ENCODE measurements at regions not wholly inside any gene's neighbourhood (a gene's known extent, or its start where the extent isn't known, plus 50 kb on each side); places are given as distances from the start of the nearest gene placed in this dataset.
"Not testable (repeated sequence)": the region's sequence is repeated elsewhere in the genome, so short reads cannot be mapped to it uniquely, and the experiment has no call there.

DNA sequence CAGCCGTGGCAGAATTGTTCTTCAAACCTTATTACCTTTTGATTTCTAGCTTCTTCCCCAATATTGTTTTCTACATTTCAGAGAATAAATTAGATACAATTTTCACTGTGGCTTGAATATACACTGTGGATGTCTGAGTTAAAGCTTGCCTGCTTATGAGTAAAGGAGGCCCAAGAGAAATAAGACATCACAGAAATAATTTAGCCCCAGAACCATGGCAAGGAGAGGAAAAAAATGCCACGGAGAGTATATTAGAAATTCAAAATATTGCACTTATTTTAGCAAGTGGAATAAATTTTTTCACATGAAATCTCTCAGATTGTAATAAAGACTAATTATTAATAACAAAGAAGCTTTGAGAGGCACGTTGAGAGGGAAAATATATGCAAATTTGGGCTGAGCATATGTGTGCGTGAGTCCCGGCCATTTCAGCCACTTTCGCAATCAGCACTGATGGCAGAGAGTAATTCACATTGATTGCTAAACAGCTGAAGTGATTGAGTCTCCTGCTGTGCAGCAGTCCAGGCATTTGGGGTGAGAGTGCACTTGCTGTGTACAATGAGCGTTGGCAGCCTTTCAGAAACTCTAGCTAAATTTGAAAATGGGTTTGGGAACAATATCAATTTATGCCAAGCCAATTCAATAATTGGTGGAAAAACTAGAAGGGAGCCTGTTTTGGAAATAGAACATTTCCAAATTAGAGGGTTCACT lies 596.0 kb downstream of the EPM2A start:
- Mint-ChIP-seq H3K27ac (no peak overlapping the region), H3K4me3 (no peak overlapping the region), H3K27me3 (no peaks in the 10 kb centered on the region), H3K4me1 (no peaks in the 10 kb centered on the region), H3K9me3 (no peaks in the 10 kb centered on the region), H3K36me3 (no peaks in the 10 kb centered on the region)
- ATAC-seq, result no peak

DNA sequence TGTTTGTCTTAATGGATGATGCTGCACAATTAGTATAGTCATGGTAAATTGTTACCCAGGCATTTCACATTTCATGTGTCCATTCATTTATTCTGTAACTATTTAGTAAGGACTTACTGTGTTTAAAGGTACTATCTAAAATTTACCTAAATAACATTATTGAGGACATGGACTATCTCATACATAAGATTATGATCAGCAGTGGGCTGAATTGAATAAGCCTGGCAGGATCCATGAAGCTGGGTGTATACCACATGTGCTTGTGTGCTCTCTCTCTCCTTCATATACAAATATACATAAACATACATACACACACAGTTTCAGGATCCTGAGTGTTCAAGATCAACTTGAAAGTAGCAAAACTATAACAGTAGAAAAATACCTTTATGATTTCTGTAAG lies 595.4 kb downstream of the EPM2A start:
- Mint-ChIP-seq H3K27ac (no peak overlapping the region), H3K4me3 (no peak overlapping the region), H3K27me3 (no peaks in the 10 kb centered on the region), H3K9me3 (no peaks in the 10 kb centered on the region), H3K36me3 (no peaks in the 10 kb centered on the region), H3K4me1 (no peaks in the 10 kb centered on the region)
- no peak for ATAC-seq

DNA sequence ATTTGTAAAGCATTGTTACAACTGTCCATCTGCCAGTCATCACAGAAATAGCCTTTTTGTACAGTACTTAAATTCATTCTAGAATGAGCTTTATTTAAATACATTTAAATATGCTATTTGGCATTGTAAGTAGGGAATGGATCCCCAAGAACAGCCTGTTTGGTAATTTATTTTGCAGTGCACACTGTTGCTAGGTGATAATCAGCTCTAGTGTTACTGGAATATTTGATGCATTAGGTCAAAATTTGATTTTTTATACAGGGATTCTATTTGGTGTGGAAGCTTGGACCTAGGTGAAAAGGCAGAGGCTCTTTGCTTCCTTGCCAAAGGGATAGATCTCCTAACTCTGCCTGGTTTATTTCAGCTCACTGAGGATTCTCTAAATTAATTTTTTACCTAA lies 593.7 kb downstream of the EPM2A start:
- no peaks in the 10 kb centered on the region for H3K9me3 Mint-ChIP-seq
- no peak for ATAC-seq
- H3K27me3 Mint-ChIP-seq, result no peaks in the 10 kb centered on the region
- no peaks in the 10 kb centered on the region for H3K36me3 Mint-ChIP-seq
- H3K4me3 Mint-ChIP-seq, result no peak overlapping the region
- H3K27ac Mint-ChIP-seq, result no peak overlapping the region
- no peaks in the 10 kb centered on the region for H3K4me1 Mint-ChIP-seq

DNA sequence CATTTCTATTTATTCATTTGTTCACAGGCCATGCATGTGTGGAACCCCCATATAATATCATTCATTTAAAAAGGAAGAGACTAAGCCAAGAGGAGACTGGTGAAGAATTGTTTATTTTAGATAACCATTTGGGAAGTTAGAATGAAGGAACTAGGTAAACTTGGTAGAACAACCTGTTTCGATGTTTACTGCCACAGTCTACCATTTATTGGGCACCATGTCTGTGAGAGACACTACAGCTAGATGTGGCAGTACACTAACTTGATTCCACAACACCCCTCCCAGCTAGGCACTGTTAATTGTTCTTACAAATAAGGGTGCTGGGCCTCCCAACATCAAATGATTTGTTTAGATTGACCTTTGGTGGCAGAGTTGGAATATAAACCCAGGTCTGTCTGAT lies 592.4 kb downstream of the EPM2A start:
- no peak for ATAC-seq
- Mint-ChIP-seq H3K27ac (no peak overlapping the region), H3K27me3 (no peaks in the 10 kb centered on the region)

DNA sequence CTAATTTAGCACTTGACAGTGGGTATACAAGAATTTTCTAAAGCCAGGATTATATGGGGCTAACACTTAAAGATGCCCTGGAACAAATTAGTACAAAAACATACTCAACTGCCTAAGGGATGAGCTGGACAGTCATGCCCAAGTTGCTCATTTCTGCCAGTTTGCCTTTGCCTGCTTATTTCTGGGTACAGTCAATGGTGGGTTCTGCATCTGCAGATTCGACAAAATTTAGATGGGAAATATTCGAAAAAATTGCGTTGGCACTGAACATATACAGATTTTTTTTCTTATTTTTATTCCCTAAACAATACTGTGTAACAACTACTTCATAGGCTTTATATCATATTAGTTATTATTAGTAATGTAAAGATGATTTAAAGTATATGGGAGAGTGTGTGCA lies 591.9 kb downstream of the EPM2A start:
- no peaks in the 10 kb centered on the region for H3K36me3 Mint-ChIP-seq
- no peaks in the 10 kb centered on the region for H3K9me3 Mint-ChIP-seq
- H3K27ac Mint-ChIP-seq, result no peak overlapping the region
- no peaks in the 10 kb centered on the region for H3K27me3 Mint-ChIP-seq
- H3K4me3 Mint-ChIP-seq, result no peak overlapping the region
- no peak for ATAC-seq
- peaks cover under 1% of the 10 kb centered on the region for H3K4me1 Mint-ChIP-seq

More for the DNA sequence above, 592.4 kb downstream of the EPM2A start:
- Mint-ChIP-seq H3K36me3 (no peaks in the 10 kb centered on the region), H3K4me1 (no peaks in the 10 kb centered on the region), H3K9me3 (no peaks in the 10 kb centered on the region), H3K4me3 (no peak overlapping the region)

DNA sequence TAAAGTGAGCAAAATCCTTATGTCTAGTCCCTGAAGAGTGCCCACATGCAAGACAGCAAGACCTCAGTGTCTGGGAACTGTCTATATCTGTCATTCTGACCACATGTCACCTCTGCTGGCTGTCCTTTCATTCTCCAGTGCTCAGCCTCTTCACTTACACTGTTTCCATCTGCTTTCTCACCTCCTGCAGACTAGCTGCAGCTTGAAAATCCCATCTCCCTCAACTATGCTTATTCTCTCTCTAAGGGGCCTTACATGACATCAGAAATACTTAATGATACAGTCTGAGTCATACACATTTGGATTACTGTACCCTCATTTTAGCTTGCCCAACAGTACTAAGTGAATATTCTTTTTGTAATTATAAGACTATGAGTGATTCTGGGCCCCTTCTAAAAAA lies 587.8 kb downstream of the EPM2A start:
- H3K36me3 Mint-ChIP-seq, result no peaks in the 10 kb centered on the region
- H3K4me1 Mint-ChIP-seq, result peaks cover 7% of the 10 kb centered on the region
- no peaks in the 10 kb centered on the region for H3K27me3 Mint-ChIP-seq
- H3K27ac Mint-ChIP-seq, result no peak overlapping the region
- no peaks in the 10 kb centered on the region for H3K9me3 Mint-ChIP-seq
- H3K4me3 Mint-ChIP-seq, result no peak overlapping the region
- no peak for ATAC-seq

DNA sequence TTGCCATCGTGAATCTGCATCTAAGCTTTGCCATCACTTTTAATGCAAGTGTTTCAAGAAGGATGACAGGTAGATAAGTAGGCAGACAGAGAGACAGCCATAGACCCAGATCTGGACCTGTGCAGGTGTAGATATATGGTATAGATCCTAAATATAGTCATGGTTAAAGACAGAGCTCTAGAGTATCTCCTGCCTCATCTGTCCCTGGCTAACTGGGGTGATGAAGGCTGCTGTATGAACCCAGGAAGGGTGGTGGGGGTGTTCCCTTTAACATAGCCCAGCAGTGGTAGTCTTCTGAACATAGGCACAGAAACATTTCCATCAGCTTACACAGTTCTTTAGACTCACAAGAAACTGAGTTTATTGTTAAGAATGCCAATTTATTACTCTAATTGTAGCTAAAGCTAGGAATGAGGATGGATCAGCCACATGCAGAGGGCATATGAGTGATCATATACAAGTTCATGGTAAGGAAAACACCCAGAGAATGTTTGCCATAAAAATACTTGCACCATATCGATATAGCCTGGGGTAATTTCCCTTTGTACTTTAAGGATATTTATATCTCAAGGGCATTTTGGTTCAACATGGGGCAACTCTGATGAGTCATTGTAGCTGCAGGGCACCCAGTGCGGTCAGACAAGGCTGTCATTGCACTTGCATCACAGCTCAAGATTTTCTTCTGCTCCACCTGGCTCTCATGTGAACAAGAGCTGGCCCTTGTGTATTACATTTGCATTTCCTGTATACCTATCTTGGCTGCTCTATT lies 587.2 kb downstream of the EPM2A start:
- H3K4me1 Mint-ChIP-seq, result peaks cover 7% of the 10 kb centered on the region
- no peaks in the 10 kb centered on the region for H3K9me3 Mint-ChIP-seq
- no peaks in the 10 kb centered on the region for H3K27me3 Mint-ChIP-seq
- no peaks in the 10 kb centered on the region for H3K36me3 Mint-ChIP-seq
- no peak overlapping the region for H3K4me3 Mint-ChIP-seq
- H3K27ac Mint-ChIP-seq, result no peak overlapping the region
- peak; percentile 50 for ATAC-seq

DNA sequence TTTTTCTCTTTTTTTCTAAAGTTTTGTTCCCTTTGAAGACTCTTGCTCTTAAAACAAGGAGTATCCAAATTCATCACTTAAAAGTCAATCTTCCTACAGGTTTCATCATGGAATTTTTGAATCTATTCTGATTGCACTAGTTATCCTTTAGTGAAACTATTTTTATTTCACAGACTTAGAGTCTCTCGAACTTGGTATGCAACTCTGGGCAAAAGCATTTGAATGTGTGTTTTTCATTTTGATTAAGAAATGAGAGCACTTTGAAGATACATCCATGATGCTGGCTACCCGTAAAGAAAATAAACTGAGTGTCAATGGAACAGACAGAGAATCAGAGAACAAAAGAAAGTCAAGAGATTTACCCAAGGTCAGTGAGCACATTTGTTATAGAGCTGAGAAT lies 586.5 kb downstream of the EPM2A start:
- Mint-ChIP-seq H3K4me3 (no peak overlapping the region), H3K9me3 (no peaks in the 10 kb centered on the region), H3K4me1 (peaks cover 7% of the 10 kb centered on the region), H3K27me3 (no peaks in the 10 kb centered on the region), H3K27ac (no peak overlapping the region), H3K36me3 (no peaks in the 10 kb centered on the region)
- ATAC-seq, result no peak

DNA sequence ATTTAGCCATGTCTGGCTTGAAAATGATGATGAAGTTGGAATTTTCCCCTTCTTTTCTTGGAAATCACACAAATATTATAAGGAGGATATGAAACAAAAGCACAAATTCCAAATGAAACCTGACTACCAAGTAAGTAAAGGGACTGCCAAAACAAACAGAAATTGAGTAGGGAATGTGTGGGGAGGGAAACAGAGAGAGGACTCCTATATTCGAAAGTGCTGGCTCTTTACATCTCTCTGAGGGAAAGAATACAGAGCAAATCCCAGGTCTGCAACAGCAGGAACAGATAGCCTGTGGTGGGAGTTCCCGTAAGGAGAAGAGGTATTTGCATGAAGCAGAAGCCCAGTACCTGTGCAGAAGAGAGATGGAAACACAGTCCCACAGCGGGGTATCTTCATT lies 583.7 kb downstream of the EPM2A start:
- no peak for ATAC-seq
- Mint-ChIP-seq H3K9me3 (no peaks in the 10 kb centered on the region), H3K36me3 (no peaks in the 10 kb centered on the region), H3K4me3 (no peak overlapping the region), H3K27me3 (no peaks in the 10 kb centered on the region), H3K4me1 (peaks cover 7% of the 10 kb centered on the region), H3K27ac (no peak overlapping the region)

DNA sequence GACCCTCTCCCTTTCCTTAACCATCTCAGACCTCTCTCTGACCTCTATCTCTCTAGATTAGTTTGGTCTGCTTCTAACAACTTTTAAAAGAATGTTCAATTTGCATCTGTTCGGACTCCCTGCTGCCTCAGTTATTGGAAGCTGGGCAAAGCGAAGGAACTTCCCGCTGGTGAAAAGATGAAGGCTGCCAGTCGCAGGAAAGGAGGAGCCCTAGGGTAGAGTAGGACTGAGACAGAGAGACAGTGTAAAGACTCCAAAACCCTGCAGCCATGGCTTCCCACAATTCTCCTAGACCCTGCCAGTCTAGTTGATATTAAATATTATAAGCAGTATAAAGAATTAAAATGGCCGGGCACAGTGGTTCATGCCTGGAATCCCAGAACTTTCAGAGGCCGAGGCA lies 581.8 kb downstream of the EPM2A start:
- H3K9me3 Mint-ChIP-seq, result peaks cover 2% of the 10 kb centered on the region
- H3K4me1 Mint-ChIP-seq, result peaks cover 4% of the 10 kb centered on the region
- H3K4me3 Mint-ChIP-seq, result no peak overlapping the region
- no peaks in the 10 kb centered on the region for H3K36me3 Mint-ChIP-seq
- no peak for ATAC-seq
- H3K27ac Mint-ChIP-seq, result no peak overlapping the region
- H3K27me3 Mint-ChIP-seq, result no peaks in the 10 kb centered on the region

DNA sequence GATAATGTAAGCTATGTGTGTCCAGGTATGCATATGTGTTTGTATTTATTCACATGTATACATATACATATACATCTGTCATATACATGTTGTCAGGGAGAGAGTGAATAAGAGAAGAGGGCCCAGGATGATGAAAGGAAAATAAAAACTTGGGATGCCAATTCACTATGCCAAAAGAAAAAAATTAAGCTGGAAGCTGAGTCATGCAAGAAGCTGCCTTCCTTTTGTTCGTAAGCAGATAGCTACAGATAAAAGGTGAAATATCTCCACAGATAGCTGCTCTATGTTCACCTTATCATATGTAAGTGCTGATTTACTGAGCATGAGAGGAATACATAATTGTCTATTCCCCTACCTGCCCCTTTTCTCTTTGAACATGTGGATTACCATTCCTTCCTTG lies 579.9 kb downstream of the EPM2A start:
- no peaks in the 10 kb centered on the region for H3K27me3 Mint-ChIP-seq
- peaks cover 6% of the 10 kb centered on the region for H3K9me3 Mint-ChIP-seq
- ATAC-seq, result no peak
- no peaks in the 10 kb centered on the region for H3K4me1 Mint-ChIP-seq
- no peak overlapping the region for H3K4me3 Mint-ChIP-seq
- no peak overlapping the region for H3K27ac Mint-ChIP-seq
- no peaks in the 10 kb centered on the region for H3K36me3 Mint-ChIP-seq

DNA sequence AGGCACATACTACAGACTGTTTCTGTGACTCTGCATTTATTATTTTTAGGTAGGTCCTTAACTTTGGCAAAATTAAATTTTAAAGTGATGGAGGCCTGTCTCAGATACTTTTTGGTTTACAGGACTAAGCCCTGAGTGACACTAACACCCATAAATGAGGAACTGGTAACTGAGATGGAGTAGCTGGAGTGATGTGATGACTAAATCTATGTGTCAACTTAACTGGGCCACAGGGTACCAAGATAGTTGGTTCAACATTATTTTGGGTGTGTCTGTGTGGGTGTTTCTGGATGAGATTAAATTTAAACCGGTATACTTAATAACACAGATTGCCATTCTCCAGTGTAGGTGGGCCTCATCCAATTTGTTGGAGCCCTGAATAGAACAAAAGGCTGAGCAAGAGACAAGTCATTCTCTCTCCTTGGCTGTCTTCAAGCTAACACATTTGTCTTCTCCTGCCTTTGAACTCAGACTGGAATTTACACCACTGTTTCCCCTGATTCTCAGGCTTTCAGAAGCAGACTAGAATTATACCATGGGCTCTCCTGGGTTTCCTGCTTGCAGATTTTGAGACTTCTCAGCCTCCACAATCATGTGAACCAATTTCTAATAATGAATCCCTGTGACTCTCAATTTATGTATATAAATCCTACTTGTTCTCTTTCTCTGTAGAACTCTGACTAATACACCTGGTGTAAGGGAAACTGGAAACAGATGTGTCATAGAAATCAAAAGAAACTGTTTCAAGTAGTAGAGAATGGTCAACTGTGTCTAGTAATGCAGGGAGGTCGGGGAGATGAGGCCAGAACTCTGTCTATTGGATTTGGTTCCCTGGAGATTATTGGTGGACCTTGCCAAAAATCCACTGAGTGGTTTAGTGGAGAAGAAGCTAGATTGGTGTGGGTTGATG lies 579.2 kb downstream of the EPM2A start:
- Mint-ChIP-seq H3K9me3 (peaks cover 6% of the 10 kb centered on the region), H3K4me3 (no peak overlapping the region), H3K27ac (no peak overlapping the region), H3K4me1 (no peaks in the 10 kb centered on the region), H3K27me3 (no peaks in the 10 kb centered on the region), H3K36me3 (no peaks in the 10 kb centered on the region)
- ATAC-seq, result no peak

DNA sequence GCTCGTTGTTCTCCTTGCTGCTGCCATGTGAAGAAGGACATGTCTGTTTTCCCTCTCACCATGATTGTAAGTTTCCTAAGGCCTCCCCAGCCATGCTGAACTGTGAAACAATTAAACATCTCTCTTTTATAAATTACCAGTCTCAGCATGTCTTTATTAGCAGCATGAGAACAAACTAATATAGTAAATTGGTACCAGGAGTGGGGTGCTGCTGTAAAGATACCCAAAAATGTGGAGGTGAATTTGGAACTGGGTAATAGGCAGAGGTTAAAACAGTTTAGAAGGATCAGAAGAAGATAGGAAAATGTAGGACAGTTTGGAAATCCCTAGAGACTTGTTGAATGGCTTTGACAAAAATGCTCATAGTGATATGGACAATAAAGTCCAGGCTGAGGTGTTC lies 576.7 kb downstream of the EPM2A start:
- ATAC-seq, H3K36me3 Mint-ChIP-seq, H3K27me3 Mint-ChIP-seq, H3K9me3 Mint-ChIP-seq, H3K27ac Mint-ChIP-seq, H3K4me3 Mint-ChIP-seq, H3K4me1 Mint-ChIP-seq: not testable (repeated sequence)

DNA sequence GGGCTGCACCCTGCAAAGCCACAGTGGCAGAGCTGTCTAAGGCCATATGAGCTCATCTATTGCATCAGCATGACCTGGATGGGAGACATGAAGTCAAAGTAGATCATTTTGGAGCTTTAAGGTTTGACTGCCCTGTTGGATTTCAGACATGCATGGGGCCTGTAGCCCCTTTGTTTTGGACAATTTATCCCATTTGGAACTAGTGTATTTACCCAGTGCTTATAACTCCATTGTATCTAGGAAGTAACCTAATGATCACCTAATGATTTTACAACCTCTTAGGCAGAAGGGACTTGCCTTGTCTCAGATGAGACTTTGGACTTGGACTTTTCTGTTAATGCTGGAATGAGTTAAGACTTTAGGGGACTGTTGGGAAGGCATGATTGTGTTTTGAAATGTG lies 575.4 kb downstream of the EPM2A start:
- no peak overlapping the region for H3K27ac Mint-ChIP-seq
- H3K36me3 Mint-ChIP-seq, result no peaks in the 10 kb centered on the region
- H3K27me3 Mint-ChIP-seq, result no peaks in the 10 kb centered on the region
- H3K4me1 Mint-ChIP-seq, result no peaks in the 10 kb centered on the region
- no peak for ATAC-seq
- H3K4me3 Mint-ChIP-seq, result no peak overlapping the region
- peaks cover 6% of the 10 kb centered on the region for H3K9me3 Mint-ChIP-seq

DNA sequence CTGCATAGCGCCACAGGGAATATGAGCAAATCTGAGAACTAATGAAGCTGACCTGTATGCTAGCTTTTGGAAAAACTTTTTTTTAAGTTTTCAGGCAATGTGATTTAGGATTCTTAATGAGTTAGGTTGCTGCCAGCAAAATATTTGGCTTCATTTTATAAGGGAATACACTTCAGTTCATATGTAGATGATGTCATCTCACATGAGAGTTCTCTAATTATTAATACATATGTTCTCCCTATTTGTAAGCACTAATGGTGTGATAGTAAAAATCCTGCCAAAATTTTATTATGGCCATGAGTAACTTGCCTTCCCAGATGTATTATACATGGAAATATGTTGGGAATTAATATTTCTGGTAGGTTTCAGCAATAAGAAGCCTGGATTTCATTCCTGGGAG lies 573.8 kb downstream of the EPM2A start:
- no peak for ATAC-seq
- peaks cover 9% of the 10 kb centered on the region for H3K27me3 Mint-ChIP-seq
- H3K4me3 Mint-ChIP-seq, result no peak overlapping the region
- no peaks in the 10 kb centered on the region for H3K36me3 Mint-ChIP-seq
- no peak overlapping the region for H3K27ac Mint-ChIP-seq
- H3K9me3 Mint-ChIP-seq, result peaks cover 6% of the 10 kb centered on the region
- H3K4me1 Mint-ChIP-seq, result no peaks in the 10 kb centered on the region

Data from stimulated activated memory B cell treated with anti-CD40 and anti-IgM and Interleukin-4, amounts not matched to agents 10 μg/mL and 1 μg/mL and 100 μg/mL, for 72 hours (primary cell).